NCI-H1694 (cell line): ENCODE measurements at regions not wholly inside any gene's neighbourhood (a gene's known extent, or its start where the extent isn't known, plus 50 kb on each side); places are given as distances from the start of the nearest gene placed in this dataset.
"Not testable (repeated sequence)": the region's sequence is repeated elsewhere in the genome, so short reads cannot be mapped to it uniquely, and the experiment has no call there.

ENCODE experiments used
- DNase-seq: peaks from one replicate; lab custom pipeline; 2025; lab: John Stamatoyannopoulos, UW

- no peak for DNase-seq
Observed at GRCh38 chr9:87201351-87201751, 254.0 kb upstream of the GAS1 start.

GRCh38 chr9:87206064-87206661 lies 258.9 kb upstream of the GAS1 start:
- no peak for DNase-seq

GRCh38 chr9:87210658-87211057 lies 263.4 kb upstream of the GAS1 start:
- not testable (repeated sequence) for DNase-seq

GRCh38 chr9:87211669-87212068 lies 264.4 kb upstream of the GAS1 start:
- no peak for DNase-seq

- DNase-seq, result no peak
Observed at GRCh38 chr9:87212605-87213021, 265.3 kb upstream of the GAS1 start.

- no peak for DNase-seq
Observed at GRCh38 chr9:87213948-87214347, 266.6 kb upstream of the GAS1 start.

- DNase-seq, result no peak
Observed at GRCh38 chr9:87214991-87215390, 267.7 kb upstream of the GAS1 start.

- no peak for DNase-seq
Observed at GRCh38 chr9:87216036-87216435, 268.7 kb upstream of the GAS1 start.

- DNase-seq, result no peak
Observed at GRCh38 chr9:87216897-87217455, 269.7 kb upstream of the GAS1 start.

- no peak for DNase-seq
Observed at GRCh38 chr9:87223392-87224246, 274.0 kb upstream of the DAPK1 start.

GRCh38 chr9:87226896-87227295 lies 270.8 kb upstream of the DAPK1 start:
- DNase-seq, result no peak

- DNase-seq, result no peak
Observed at GRCh38 chr9:87227456-87227855, 270.2 kb upstream of the DAPK1 start.

- no peak for DNase-seq
Observed at GRCh38 chr9:87229108-87229507, 268.6 kb upstream of the DAPK1 start.

GRCh38 chr9:87233431-87233830 lies 264.2 kb upstream of the DAPK1 start:
- DNase-seq, result no peak

- DNase-seq, result no peak
Observed at GRCh38 chr9:87233899-87234455, 263.7 kb upstream of the DAPK1 start.

GRCh38 chr9:87234854-87235253 lies 262.8 kb upstream of the DAPK1 start:
- DNase-seq, result no peak

GRCh38 chr9:87236546-87236945 lies 261.1 kb upstream of the DAPK1 start:
- DNase-seq, result no peak

- no peak for DNase-seq
Observed at GRCh38 chr9:87237336-87237735, 260.3 kb upstream of the DAPK1 start.

- DNase-seq, result no peak
Observed at GRCh38 chr9:87238545-87238944, 259.1 kb upstream of the DAPK1 start.

- no peak for DNase-seq
Observed at GRCh38 chr9:87239312-87239711, 258.4 kb upstream of the DAPK1 start.

- no peak for DNase-seq
Observed at GRCh38 chr9:87243602-87244001, 254.1 kb upstream of the DAPK1 start.

- DNase-seq, result no peak
Observed at GRCh38 chr9:87245271-87245670, 252.4 kb upstream of the DAPK1 start.

GRCh38 chr9:87247097-87247496 lies 250.6 kb upstream of the DAPK1 start:
- no peak for DNase-seq
